H9 (cell line): ENCODE measurements at regions not wholly inside any gene's neighbourhood (a gene's known extent, or its start where the extent isn't known, plus 50 kb on each side); places are given as distances from the start of the nearest gene placed in this dataset.

Source experiments
- DNase-seq: peaks from one replicate; pipeline ENCODE4 v3.0.0-alpha.2; 2017
- H2AFZ ChIP-seq: one replicate; pipeline ENCODE4 v1.6.1; 2013; ENCODE audit warnings: mild to moderate bottlenecking, low read length, control low read depth, moderate library complexity
- H2AK5ac ChIP-seq: 2 replicates; pipeline ENCODE4 v1.6.1; 2013; ENCODE audit warnings: low read length, control low read depth, mixed read lengths; ENCODE audit not compliant: insufficient read length
- H2BK120ac ChIP-seq: one replicate; pipeline ENCODE4 v1.6.1; 2013; ENCODE audit warnings: low read depth, mild to moderate bottlenecking, low read length, control low read depth, inconsistent platforms; ENCODE audit not compliant: poor library complexity, severe bottlenecking
- H2BK12ac ChIP-seq: 2 replicates; pipeline ENCODE4 v1.6.1; 2013; ENCODE audit warnings: low read length, control low read depth, mixed read lengths, low read depth; ENCODE audit not compliant: insufficient read length
- H2BK15ac ChIP-seq: 2 replicates; pipeline ENCODE4 v1.6.1; 2013; ENCODE audit warnings: low read depth, low read length, control low read depth
- H2BK20ac ChIP-seq: one replicate; pipeline ENCODE4 v1.6.1; 2013; ENCODE audit warnings: low read depth, mild to moderate bottlenecking, low read length, control low read depth, inconsistent platforms; ENCODE audit not compliant: poor library complexity, severe bottlenecking
- H2BK5ac ChIP-seq: 2 replicates; pipeline ENCODE4 v1.6.1; 2013; ENCODE audit warnings: low read length, control low read depth, mixed read lengths; ENCODE audit not compliant: insufficient read length
- H3K14ac ChIP-seq: 2 replicates; pipeline ENCODE4 v1.6.1; 2013; ENCODE audit warnings: low read length, control low read depth; ENCODE audit not compliant: insufficient read depth
- H3K18ac ChIP-seq: 2 replicates; pipeline ENCODE4 v1.6.1; 2013; ENCODE audit warnings: low read depth, mild to moderate bottlenecking, mixed read lengths, low read length, control low read depth; ENCODE audit not compliant: insufficient read length
- H3K23ac ChIP-seq: 2 replicates; pipeline ENCODE4 v1.6.1; 2013; ENCODE audit warnings: low read length, control low read depth, mixed read lengths, low read depth; ENCODE audit not compliant: insufficient read length
- H3K23me2 ChIP-seq: 2 replicates; pipeline ENCODE4 v1.6.1; 2013; ENCODE audit warnings: low read depth, mild to moderate bottlenecking, mixed read lengths, low read length, control low read depth; ENCODE audit not compliant: insufficient read length, poor library complexity, severe bottlenecking
- H3K27ac ChIP-seq: 2 replicates; pipeline ENCODE4 v1.5.1; 2013; ENCODE audit warnings: low read length, control low read depth, mixed read lengths, low read depth; ENCODE audit not compliant: insufficient read length
- H3K27me3 ChIP-seq: 2 replicates; pipeline ENCODE4 v1.6.1; 2013; ENCODE audit warnings: low read length, control low read depth, inconsistent platforms; ENCODE audit not compliant: insufficient read depth
- H3K4ac ChIP-seq: 2 replicates; pipeline ENCODE4 v1.6.1; 2013; ENCODE audit warnings: low read depth, mild to moderate bottlenecking, control low read depth, inconsistent platforms, low read length, moderate library complexity
- H3K4me1 ChIP-seq: 2 replicates; pipeline ENCODE4 v1.6.1; 2013; ENCODE audit warnings: low read length, control low read depth, inconsistent platforms; ENCODE audit not compliant: insufficient read depth
- H3K4me2 ChIP-seq: 2 replicates; pipeline ENCODE4 v1.6.1; 2013; ENCODE audit warnings: low read length, control low read depth, mixed read lengths; ENCODE audit not compliant: insufficient read length, insufficient read depth
- H3K56ac ChIP-seq: 2 replicates; pipeline ENCODE4 v1.6.1; 2013; ENCODE audit warnings: low read depth, mild to moderate bottlenecking, mixed read lengths, low read length, control low read depth; ENCODE audit not compliant: insufficient read length
- H3K79me1 ChIP-seq: 2 replicates; pipeline ENCODE4 v1.6.1; 2013; ENCODE audit warnings: low read depth, mild to moderate bottlenecking, moderate library complexity, low read length, control low read depth, inconsistent platforms; ENCODE audit not compliant: insufficient read depth, poor library complexity, severe bottlenecking
- H3K79me2 ChIP-seq: 2 replicates; pipeline ENCODE4 v1.6.1; 2013; ENCODE audit warnings: low read length, control low read depth, inconsistent platforms; ENCODE audit not compliant: insufficient read depth
- H3K9ac ChIP-seq: 2 replicates; pipeline ENCODE4 v1.6.1; 2013; ENCODE audit warnings: low read length, control low read depth, mixed read lengths; ENCODE audit not compliant: insufficient read length; ENCODE audit errors: extremely low read depth
- H3K9me3 ChIP-seq: one replicate; pipeline ENCODE4 v1.6.1; 2013; ENCODE audit warnings: low read depth, low read length, inconsistent platforms; ENCODE audit not compliant: control insufficient read depth
- H3T11ph ChIP-seq: one replicate; pipeline ENCODE4 v1.6.1; 2013; ENCODE audit warnings: mild to moderate bottlenecking, low read length, control low read depth, inconsistent platforms
- H4K20me1 ChIP-seq: one replicate; pipeline ENCODE4 v1.6.1; 2013; ENCODE audit not compliant: control insufficient read depth, insufficient read length, insufficient read depth
- H4K5ac ChIP-seq: 2 replicates; pipeline ENCODE4 v1.6.1; 2013; ENCODE audit warnings: low read depth, mild to moderate bottlenecking, mixed read lengths, low read length, control low read depth; ENCODE audit not compliant: insufficient read length
- H4K8ac ChIP-seq: replicated peaks from 2 replicates; pipeline ENCODE4 v1.6.1; 2013; ENCODE audit warnings: low read length, control low read depth, mixed read lengths, low read depth; ENCODE audit not compliant: insufficient read length
- H4K91ac ChIP-seq: 2 replicates; pipeline ENCODE4 v1.6.1; 2013; ENCODE audit warnings: low read depth, mild to moderate bottlenecking, moderate library complexity, mixed read lengths, low read length, control low read depth; ENCODE audit not compliant: insufficient read length
- H3K27ac Mint-ChIP-seq, 3 experiments: 2 replicates in 2 of 3; 3 replicates in 1 of 3; pipeline ENCODE4 v1.8.0; 2020 to 2021; ENCODE audit warnings: mixed read lengths in 3 of 3, mild to moderate bottlenecking in 1 of 3, moderate library complexity in 1 of 3
- H3K27me3 Mint-ChIP-seq: 2 replicates; pipeline ENCODE4 v1.8.0; 2021; ENCODE audit warnings: low read depth, mild to moderate bottlenecking, moderate library complexity, mixed read lengths
- H3K36me3 Mint-ChIP-seq, 3 experiments: 2 replicates in 2 of 3; 3 replicates in 1 of 3; pipeline ENCODE4 v1.8.0; 2020 to 2021; ENCODE audit warnings: low read depth in 3 of 3, mixed read lengths in 3 of 3; ENCODE audit not compliant: insufficient read depth in 1 of 3
- H3K4me1 Mint-ChIP-seq, 2 experiments: 2 replicates each; pipeline ENCODE4 v1.8.0; 2020; ENCODE audit warnings: mixed read lengths in 2 of 2
- H3K4me3 Mint-ChIP-seq, 2 experiments: 2 replicates in 1 of 2; 3 replicates in 1 of 2; pipeline ENCODE4 v1.8.0; 2020 to 2021; ENCODE audit warnings: mild to moderate bottlenecking in 2 of 2, mixed read lengths in 2 of 2, moderate library complexity in 1 of 2
- H3K9me3 Mint-ChIP-seq, 2 experiments: 2 replicates in 1 of 2; 3 replicates in 1 of 2; pipeline ENCODE4 v1.8.0; 2020; ENCODE audit warnings: mild to moderate bottlenecking in 2 of 2, mixed read lengths in 2 of 2, moderate library complexity in 1 of 2
- CTCF ChIP-seq: fragments of 200-600 bp; sonication (generic); conservative IDR thresholded peaks from 3 replicates; pipeline ENCODE4 v1.8.0; 2021; ENCODE audit warnings: antibody characterized with exemption, mild to moderate bottlenecking
- WGBS: extraction: QIAGEN DNeasy Blood & Tissue Kit; methylation state at CpG from one replicate; pipeline ENCODE4 v1.1.7; 2013; ENCODE audit warnings: missing lambda C conversion rate, low lambda C conversion rate, mixed read lengths; ENCODE audit not compliant: insufficient read length; ENCODE audit errors: extremely low coverage; 5-methylcytosine and 5-hydroxymethylcytosine counted together

GRCh38 chr2:236827997-236828396 is 257.7 kb upstream of the COPS8 start:
- no peak overlapping the region for H2BK12ac ChIP-seq
- H3K27ac ChIP-seq = no peak overlapping the region
- H2BK20ac ChIP-seq = no peak overlapping the region
- no peaks in the 10 kb centered on the region for H3K79me2 ChIP-seq
- TF ChIP-seq CTCF = no peak
- Mint-ChIP-seq H3K4me3 (peak overlapping the region in 1 of 2 experiments; percentile 38; a peak in 2 of 5 replicates), H3K27me3 (peaks cover 5% of the 10 kb centered on the region), H3K9me3 (no peaks in the 10 kb centered on the region; a peak in 1 of 5 replicates), H3K4me1 (peaks cover 56 to 58% of the 10 kb centered on the region in 2 experiments), H3K36me3 (no peaks in the 10 kb centered on the region; a peak in 2 of 7 replicates), H3K27ac (no peak overlapping the region)
- H2BK5ac ChIP-seq = no peak overlapping the region
- H3K18ac ChIP-seq = no peak overlapping the region
- H4K91ac ChIP-seq = no peak overlapping the region
- DNase-seq = no peak
- no peaks in the 10 kb centered on the region for H3K23me2 ChIP-seq
- H3K9me3 ChIP-seq = no peaks in the 10 kb centered on the region
- H3K4me1 ChIP-seq = peaks cover 17% of the 10 kb centered on the region
- H3K23ac ChIP-seq = no peak overlapping the region
- H2AFZ ChIP-seq = no peak overlapping the region
- no peak overlapping the region for H2BK15ac ChIP-seq
- no peak overlapping the region for H2BK120ac ChIP-seq
- no peak overlapping the region for H3K4ac ChIP-seq
- H3K9ac ChIP-seq = no peak overlapping the region
- H3K56ac ChIP-seq = no peak overlapping the region
- no peaks in the 10 kb centered on the region for H4K20me1 ChIP-seq
- H3K14ac ChIP-seq = no peak overlapping the region
- no peaks in the 10 kb centered on the region for H3K79me1 ChIP-seq
- no CpG with 5 or more reads among the region's 3 CpGs for WGBS
- no peak overlapping the region for H2AK5ac ChIP-seq
- no peak overlapping the region for H4K5ac ChIP-seq
- H3K4me2 ChIP-seq = no peak overlapping the region
- no peak overlapping the region for H3T11ph ChIP-seq
- H3K27me3 ChIP-seq = no peaks in the 10 kb centered on the region
- H4K8ac ChIP-seq = no peak overlapping the region
